ENCODE measurements at regions not wholly inside any gene's neighbourhood (a gene's known extent, or its start where the extent isn't known, plus 50 kb on each side); places are given as distances from the start of the nearest gene placed in this dataset.

DNA sequence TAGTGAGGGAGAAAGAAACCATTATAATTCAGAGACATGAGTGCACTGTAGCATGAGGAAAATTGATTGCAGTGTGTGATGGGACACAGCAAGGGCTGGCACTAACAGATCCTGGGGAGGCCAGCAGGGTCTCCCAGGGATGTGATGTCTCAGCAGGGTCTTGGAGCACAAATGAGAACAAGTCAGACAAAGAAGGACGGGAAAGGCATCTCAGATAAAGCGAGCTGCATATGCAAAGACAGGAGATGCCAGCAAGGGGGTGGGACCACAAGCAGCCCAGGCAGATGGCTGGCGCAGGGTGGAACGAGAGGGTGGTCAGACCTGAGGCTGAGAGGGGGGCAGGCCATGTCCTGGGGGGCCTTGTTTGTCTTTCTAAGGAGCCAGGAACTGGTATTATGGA lies 102.6 kb upstream of the DLX2 start:
- TF ChIP-seq SMC3 (IDR thresholded peaks at IDR 0.05) (no peak), POLR2A (IDR thresholded peaks at IDR 0.05; ENCODE audit: low read length) (no peak), RCOR1 (IDR thresholded peaks at IDR 0.05; ENCODE audit: low read depth, low read length) (no peak), RNF2 (IDR thresholded peaks at IDR 0.05; ENCODE audit: borderline replicate concordance, low read depth) (no peak), NR3C1 (IDR thresholded peaks at IDR 0.05) (no peak)
- TF ChIP-seq, protein P1, sequence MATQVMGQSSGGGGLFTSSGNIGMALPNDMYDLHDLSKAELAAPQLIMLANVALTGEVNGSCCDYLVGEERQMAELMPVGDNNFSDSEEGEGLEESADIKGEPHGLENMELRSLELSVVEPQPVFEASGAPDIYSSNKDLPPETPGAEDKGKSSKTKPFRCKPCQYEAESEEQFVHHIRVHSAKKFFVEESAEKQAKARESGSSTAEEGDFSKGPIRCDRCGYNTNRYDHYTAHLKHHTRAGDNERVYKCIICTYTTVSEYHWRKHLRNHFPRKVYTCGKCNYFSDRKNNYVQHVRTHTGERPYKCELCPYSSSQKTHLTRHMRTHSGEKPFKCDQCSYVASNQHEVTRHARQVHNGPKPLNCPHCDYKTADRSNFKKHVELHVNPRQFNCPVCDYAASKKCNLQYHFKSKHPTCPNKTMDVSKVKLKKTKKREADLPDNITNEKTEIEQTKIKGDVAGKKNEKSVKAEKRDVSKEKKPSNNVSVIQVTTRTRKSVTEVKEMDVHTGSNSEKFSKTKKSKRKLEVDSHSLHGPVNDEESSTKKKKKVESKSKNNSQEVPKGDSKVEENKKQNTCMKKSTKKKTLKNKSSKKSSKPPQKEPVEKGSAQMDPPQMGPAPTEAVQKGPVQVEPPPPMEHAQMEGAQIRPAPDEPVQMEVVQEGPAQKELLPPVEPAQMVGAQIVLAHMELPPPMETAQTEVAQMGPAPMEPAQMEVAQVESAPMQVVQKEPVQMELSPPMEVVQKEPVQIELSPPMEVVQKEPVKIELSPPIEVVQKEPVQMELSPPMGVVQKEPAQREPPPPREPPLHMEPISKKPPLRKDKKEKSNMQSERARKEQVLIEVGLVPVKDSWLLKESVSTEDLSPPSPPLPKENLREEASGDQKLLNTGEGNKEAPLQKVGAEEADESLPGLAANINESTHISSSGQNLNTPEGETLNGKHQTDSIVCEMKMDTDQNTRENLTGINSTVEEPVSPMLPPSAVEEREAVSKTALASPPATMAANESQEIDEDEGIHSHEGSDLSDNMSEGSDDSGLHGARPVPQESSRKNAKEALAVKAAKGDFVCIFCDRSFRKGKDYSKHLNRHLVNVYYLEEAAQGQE (IDR thresholded peaks at IDR 0.05) = no peak
- TF ChIP-seq, protein P2, sequence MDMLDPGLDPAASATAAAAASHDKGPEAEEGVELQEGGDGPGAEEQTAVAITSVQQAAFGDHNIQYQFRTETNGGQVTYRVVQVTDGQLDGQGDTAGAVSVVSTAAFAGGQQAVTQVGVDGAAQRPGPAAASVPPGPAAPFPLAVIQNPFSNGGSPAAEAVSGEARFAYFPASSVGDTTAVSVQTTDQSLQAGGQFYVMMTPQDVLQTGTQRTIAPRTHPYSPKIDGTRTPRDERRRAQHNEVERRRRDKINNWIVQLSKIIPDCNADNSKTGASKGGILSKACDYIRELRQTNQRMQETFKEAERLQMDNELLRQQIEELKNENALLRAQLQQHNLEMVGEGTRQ (IDR thresholded peaks at IDR 0.05) = no peak

Data from A549 (cell line).